ENCODE measurements at regions not wholly inside any gene's neighbourhood (a gene's known extent, or its start where the extent isn't known, plus 50 kb on each side); places are given as distances from the start of the nearest gene placed in this dataset.

DNA sequence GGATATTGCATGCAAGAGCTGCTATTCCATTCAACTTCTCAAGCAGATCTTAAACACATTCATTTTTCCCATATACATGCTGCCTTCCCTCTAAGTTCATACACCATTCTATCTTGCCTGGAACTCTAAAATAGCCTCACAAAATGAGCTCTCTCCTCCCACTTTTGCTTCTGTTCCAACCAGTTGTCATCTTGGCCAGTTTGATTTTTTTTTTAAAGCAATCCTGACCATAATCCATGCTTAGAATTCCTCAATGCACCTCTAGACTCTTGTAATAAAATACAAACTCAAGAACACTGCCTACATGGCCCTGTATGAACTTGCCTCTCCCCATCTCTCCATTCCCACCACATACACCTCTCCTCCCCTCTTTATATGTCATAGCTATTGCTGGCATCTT is 68.6 kb upstream of the NPHP3 start:
- TF ChIP-seq EZH2 (IDR thresholded peaks at IDR 0.05; ENCODE audit: insufficient read depth, poor library complexity, severe bottlenecking) = no peak
- TF ChIP-seq EZH2phosphoT487 (IDR thresholded peaks at IDR 0.05; ENCODE audit: insufficient read depth, low read depth) = no peak
